Germinal center (tissue), 1 donor: ENCODE measurements at regions not wholly inside any gene's neighbourhood (a gene's known extent, or its start where the extent isn't known, plus 50 kb on each side); places are given as distances from the start of the nearest gene placed in this dataset.

ENCODE experiments used
- DNase-seq: peaks from one replicate; pipeline ENCODE4 v3.0.0; 2012; ENCODE audit warnings: mixed read lengths, low spot score

DNA sequence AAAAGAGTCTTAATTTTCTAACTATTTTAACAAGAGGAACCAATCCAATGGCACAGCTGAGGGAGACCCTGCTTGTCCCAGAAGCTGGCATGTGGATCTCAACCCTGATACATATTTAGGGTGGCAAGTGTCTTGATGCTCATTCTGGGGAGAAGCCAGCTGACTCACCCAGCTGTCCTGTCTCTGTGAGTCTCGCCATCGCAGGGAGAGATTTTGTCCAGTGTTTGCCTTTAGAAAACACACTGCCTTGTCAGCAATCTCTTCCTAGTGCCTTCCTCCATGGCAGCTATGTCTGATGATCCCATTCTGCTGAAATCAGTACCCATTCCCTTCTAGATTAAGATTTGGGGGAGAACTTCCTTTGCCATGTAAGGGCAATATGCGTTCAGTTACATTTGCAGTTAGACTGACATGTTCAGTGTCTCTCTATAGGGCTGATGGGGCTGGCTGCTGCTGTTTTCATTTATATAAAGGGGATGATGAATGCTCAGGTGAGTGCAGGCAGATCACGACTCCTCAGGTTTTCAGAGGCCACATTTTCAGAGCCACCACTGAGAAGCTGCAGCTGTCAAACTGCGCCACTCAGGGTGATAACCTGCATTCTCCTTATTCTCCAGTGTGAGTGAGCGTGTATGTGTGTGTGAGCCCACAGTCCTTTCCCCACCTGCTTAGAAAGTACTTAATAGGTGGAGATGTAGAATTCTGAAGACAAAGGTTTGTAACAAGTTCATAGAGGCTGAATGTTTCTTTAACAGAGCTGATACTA is 217.0 kb downstream of the GAS1 start:
- no peak for DNase-seq

DNA sequence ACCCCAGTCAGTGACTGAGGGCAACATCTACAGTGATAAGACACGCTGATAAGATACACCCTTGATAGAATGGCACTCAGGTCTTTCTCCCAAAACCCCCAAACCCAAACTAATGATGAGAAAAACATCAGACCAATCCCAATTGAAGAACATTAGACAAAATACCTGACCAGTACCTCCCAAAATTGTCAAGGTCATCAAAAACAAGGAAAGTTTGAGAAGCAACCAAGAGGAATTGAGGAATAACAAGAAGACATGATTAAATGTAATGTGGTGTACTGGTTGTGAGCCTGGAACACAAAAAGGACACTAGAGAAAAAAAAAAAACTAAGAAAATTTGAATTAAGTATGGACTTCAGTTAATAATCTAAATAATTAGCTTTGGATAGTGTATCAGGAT is 222.8 kb downstream of the GAS1 start:
- no peak for DNase-seq

DNA sequence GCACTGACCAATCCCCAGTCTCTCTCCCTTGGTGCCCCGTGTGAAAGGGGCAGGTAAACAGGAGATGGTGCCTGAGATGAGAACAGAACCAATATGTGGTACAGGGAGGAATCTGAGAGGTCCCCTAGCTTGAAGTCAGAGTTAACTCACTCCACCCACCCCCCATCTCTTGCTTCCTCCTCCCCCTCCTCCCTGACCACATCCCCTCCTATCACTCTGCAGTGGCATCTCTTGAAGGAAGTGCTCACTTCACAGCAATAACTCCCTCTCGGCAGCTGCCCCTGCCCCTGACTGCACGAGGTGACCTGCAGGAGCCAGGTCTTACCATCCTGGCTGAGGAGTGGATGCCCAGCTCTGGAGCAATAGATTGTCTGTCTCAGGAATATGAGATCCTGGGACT is 224.0 kb downstream of the GAS1 start:
- DNase-seq: no peak

DNA sequence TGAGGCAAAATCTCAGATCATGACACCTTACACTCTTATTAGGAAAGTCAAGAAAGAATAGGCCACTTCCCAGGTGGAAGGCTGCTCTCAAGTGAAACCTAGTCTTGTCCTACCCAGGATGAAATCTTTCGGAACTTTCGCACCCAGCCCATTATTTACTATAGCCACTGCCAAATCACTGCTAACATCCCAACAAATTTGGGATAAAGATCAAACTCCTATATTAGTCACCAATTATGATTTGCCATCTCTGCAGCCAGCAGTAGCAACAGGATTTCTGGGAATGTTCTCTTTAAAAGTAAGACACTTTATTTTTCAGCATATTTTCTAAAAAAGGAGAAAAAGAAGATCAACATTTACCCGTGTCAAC is 224.6 kb downstream of the GAS1 start:
- DNase-seq: no peak

DNA sequence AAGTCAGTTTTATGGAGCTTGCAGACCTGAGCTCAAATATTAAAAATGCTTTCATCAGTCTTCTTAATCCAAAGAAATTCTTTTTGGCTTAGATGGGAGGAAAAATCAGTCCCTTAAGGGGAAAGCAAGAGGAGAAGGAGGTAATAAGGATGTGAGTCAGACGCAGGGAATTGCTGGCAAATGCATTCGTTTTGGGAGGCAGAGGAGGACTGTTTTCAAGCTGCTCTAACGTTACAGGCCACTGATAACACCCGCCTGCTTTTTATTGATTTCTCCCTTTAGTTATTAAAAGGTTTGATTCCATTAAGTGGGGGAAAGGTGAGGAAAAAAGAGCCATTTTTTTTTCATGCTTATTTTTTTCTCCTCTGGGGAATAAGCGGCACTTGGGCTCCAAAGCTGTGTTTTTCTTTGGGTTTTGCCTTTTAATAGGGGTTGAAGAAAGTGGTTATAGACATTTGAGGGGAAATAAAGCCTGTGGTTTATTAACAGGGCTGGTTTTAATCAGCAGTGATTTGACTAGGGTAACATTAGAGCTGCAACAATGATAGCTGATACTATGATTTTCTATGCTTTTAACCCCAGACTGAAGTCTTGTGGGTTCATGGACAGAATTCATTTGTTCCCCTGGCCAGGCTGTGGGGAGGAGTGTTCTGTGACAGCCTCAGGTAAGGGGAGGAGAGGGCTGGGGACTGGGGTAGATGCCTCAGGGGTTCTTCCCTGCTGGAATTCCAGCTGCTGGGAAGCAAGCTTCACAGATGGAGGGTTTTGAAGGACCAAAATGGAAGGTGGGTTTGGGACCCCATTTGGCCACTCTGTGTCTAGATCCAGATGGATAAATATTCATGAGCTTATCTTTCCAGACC is 225.2 kb downstream of the GAS1 start:
- no peak for DNase-seq

DNA sequence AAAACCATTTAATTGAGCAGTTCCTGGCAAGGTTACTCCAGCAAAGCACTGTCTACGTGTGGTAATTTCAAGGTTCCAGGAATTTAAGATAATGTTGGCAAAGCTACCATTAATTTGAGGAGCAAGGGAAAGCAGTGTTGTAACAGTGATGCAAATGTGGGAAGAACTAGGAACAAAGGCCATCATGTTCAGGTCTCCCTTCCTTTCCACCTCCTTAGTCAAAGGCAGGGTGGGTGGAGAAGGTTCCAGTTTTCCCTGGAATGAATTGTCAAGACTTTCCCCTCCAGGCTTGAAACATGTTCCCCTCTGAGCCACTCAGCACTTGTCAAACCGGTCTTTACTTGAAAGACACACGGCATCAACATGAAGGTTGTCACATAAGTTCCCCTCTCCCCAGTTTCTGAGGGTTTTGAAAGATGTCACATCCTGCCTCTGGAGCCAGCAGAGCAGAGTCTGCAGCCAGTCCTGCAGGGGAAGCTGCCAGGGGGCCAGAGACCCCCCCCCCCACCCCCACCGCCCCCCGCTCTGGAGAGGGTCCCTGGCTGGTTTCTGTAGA is 226.0 kb downstream of the GAS1 start:
- DNase-seq: no peak

DNA sequence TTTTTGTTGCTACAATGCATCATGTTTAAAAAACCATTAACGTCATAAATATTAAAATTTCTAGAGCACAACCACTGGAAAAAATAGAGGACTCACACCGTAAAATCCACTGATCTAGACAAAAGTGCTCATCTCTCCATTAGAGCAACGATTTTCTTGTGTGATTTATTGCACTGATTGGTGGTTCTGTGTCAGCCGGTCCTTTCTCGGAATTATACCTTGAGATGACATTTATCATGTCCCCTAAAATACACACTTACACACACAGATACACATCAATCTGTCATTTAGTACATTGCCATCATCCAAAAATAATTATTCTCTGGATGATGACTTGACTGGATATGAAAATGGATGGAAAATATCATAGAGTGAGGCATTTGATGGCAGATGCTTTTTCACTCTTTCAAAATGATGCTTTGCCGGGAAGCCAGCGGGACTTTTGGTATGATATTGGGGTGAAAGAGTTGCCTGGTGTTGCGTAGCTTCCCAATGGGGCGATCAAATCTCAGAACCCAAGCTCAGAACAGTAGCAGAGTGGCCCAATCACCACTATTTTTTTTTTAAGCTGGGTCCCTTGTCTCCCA is 226.6 kb downstream of the GAS1 start:
- DNase-seq: no peak

DNA sequence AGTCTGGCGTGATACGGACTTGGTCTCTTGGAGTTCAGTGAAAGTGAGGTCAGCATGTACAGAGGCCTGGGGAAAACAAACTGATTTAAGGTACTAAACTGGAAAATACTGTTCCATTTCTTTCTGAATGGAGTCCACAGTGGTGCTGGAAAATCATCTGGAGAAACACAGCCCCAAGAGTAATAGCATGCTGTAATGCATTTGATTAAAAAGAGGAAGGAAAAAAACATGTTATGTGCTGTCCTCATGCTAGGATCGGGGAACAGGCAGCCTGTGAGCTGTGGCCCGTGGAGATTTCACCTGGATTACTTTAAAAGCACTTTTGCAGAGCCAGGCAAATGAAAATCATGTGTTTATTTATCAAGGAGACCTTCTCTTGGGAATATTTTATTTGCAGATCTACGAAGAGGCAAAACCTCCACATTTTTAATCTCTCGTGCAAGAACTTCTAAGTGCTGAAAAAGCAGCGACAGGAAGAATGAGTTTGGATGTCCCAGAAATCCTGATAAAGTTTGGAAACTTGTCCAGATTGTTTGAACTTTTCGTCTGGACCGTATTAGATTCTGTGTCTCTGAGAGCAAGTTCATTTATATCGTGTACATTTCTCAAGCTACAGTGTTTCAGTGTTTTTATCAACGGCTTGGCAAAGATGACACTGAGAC is 228.8 kb downstream of the GAS1 start:
- no peak for DNase-seq

DNA sequence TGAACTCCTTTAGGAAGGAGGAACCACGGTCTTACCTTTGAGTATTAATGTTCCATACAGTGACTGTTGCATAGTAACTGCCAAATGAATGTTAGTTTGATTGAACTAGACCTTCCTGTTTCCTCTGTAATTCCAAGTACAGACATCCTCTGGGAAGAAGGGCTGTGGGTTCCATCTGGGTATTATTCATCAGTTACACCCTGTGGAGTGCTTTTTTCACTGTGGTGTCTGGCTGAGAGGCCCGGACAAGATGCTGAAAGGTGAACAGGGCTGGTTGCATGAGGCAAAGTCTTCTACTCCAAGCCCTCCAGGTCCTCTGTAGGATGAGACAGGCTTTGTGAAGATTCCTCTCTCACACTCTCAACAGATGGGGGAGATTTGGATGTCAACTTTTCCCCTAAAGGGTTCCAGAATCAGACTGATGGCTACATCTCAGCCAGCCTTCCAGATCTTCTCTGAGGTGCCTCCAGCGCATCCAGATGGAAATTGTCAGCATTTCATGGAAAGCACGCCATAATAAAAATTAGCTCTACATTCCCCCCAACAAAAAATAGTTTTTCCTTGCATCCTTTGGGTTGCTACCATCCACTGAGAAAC is 230.9 kb downstream of the GAS1 start:
- no peak for DNase-seq

DNA sequence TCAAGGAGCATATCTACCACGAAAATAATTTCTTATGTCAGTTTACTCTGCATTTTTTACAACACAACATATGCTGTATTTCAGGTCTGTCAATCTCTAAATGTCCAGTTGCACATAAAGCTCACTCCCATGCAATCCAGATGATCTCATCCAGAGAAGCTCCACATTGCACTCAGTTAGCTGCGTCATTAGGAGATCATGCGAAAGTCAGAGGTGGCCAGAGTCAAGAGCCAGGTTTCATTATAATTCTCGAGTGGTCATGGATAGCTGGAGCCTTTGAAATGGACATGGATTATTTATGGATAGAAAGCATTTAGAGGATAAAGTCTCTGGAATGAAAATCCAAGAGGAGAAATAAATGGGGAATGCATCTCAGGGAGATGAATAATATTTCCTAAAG is 232.3 kb downstream of the GAS1 start:
- no peak for DNase-seq

DNA sequence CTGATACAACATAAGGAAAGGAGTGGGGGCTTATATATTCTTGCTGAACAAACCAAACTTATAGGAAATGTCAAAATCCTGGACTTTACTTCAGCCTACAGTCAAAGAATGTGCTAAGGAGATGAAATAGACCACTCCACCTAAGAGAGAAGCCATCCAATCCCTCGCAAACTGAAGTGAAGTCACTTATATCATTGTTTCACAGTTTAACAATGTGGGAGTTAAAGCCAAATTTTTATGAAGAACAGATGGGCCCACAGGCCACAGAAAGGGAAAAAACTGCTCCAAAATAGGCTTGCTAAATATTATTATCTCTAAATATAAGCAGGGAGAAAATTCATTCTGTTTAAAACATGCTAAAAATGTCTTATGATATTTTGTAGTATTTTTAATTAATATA is 233.3 kb downstream of the GAS1 start:
- DNase-seq: no peak

DNA sequence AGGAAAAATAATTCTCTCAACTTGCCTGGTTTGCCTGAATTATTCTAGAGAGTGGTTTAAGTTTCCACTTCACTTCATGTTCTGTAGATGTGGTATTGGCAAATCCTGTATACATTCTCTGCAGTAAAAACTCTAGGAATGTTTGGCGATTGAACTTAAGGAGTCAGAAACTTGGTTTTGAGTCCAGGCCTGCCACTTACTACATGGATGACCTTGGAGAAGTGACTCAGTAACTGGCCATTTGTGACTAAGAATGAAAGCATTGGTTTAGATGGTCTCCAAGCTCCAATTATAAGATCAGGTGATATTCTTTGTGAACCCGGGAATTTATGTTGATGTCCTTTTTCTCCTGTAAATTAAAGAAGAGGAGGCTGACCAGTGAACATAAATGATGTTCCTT is 233.8 kb downstream of the GAS1 start:
- DNase-seq: no peak

DNA sequence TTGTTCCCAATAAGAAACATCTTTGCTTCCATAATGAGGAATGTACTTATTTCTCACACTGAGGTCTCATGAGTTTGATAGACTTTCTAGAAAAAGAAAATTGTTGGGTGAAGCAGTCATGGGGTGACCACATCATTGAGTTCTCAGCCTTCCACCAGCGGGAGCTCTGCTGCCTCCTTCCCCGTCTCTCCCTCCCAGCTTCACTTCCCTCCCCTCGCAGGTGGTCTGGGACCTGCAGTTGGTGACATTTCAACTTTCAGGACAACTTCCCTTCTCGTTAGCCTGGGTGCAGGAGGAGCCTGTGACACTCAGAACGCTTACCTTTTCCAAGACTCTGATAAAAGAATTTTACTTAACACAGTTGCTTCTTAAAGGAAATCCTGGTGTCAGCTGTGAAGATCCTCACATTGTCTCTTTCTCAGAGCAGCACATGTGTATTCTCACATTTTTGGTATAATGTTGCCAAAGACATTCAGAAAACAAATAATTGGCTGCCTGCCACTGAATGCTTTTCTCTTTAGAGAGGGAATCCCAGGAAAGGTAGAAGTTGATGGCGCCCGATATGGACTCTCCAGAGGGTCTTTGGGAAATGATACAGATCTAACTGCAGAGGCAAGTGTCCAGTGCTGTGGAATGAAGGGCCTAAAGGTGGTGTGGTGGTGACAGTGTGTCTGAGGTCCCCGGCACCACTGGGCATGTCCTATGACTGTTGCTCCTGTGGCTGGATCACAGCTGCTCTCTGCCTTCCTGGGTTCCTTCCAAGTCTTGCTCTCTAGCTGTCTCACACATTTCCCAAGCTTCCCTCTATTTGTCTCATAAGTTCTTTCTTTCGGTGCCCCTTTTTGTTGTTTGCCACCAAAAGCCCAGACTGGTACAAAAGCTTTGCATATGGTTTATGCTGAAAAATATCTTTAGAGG is 238.1 kb downstream of the GAS1 start:
- no peak for DNase-seq

DNA sequence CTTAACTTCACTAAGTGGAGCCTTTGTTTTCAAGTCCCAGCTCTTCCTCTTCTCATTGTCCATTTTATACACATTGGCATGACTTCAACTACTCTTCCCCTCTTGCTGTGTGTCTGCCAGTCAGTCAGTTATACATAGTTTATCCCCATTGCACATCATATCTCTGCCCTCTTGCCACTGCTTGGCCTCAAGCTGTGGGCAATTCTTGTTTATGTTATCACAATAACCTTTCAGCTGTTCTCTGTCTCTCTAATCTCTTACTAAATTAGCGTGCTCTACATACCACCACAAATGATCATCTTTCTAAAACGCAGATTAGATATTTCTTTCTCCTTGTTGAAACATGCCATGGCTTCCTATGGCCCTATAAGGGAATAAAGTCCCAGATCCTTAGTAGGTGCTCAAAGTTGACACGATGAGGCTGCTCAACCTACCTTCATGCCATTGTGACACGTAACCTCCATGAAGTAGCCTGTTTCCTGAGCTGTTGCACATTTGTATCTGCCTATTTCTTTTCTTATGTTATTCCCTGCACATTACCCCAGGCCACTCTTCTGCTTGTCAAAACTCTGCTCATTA is 239.3 kb downstream of the GAS1 start:
- DNase-seq: no peak

DNA sequence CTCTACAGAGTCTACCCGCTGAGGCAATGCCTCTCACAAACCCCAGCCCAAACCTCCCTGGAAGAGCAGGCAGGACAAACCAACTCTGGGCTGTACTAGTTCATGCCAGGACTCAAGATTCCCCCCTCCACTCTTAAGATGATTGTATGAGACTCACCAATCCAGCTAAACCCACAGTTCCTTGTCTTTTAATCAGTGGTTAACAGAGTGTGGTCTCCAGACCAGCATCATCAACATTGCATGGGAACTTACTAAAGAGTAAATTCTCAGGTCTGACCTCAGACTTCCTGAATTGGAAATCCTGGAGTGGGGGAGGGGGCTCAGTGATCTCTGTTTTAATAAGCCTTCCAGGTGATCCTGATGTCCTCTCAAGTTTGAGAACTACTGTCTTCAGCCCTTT is 240.9 kb downstream of the GAS1 start:
- DNase-seq: no peak

DNA sequence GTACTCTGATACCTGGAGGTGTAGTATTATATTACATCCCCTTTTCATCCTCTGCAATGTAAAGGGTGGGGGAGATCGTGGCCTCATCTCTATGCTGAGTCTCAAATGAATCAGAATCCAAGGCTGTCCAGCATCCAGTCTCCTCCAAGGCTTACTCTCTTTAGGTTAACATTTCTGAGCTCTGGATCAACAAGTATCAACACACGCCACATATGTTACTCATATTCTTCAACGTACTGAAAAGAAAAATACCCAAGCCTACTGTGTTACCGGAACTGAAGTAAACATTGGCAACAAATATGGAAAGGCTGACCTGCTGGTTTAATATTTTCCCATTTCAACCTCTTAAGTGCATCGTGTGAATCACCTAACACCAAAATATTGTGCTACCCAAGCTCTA is 241.8 kb downstream of the GAS1 start:
- no peak for DNase-seq

DNA sequence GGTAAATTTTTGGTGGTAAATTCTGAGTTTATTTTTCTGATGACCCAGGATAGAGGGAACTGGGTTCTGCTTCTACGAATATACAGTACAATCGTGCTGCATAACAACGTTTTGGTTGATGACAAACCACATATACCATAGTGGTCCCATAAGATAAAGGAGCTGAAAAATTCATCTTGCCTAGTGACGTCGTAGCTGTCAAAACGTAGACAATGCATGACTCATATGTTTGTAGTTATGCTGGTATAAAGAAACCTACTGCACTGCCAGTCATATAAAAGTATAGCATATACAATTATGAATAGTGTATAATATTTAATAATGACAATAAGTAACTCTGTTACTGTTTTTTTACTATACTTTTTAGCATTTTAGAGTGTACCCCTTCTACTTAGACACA is 244.0 kb downstream of the GAS1 start:
- no peak for DNase-seq

DNA sequence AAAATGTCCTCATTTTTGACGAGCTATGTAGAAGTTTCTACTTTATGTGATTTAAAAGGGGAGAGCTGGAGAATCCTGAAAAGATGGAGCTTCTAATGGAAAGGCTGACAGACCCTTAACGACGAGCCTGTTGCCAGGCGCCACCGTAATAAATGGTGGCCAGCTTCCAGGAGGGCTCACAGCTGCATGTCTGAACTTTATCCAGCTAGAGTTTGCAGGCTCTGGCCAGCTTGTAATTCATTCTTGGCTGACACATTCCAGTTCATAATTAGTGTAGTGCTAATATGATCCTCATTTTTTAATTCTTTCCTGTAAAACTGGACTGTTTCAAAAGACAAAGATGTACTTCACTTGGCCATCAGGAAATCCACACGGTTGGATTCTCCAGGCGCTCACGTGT is 246.7 kb downstream of the GAS1 start:
- no peak for DNase-seq

DNA sequence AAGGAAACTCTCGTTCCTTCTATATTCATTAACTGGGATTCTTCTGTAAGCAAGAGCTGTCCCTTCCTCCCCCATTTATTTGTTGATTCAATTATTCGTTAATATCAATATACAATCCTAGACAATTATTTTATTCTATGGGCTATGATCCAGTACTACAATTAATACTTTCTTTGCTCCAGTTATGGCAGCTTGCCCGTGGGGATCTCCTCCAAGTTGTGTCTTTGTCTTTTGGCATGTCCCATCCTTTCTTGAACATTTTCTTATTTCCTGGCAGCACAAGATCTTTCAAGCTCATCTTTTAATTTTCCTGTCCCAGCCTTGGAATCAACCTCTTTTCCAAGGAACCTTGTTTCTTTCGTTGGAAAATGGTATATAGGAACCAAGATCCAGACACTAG is 249.3 kb downstream of the GAS1 start:
- no peak for DNase-seq

DNA sequence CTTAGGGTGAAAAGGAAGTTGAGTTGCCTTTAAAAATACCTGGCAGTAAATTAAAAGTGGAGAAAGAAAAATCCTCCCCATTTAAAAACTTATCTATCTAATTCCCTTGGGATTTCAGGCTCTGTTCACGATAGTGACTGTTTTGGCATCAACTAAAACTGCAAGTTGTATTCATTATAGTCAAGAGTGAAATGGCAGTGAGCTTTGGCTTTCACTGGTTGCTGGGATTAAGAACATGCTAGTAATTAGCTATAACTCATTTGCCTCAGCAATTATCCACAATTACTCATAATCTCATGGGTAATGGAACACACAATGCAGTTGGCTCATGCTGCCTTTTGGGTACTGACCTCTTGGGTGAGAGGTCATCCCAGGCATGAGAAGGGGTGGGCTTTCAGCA is 250.1 kb downstream of the GAS1 start:
- DNase-seq: no peak
